ENCODE measurements at regions not wholly inside any gene's neighbourhood (a gene's known extent, or its start where the extent isn't known, plus 50 kb on each side); places are given as distances from the start of the nearest gene placed in this dataset.

DNA sequence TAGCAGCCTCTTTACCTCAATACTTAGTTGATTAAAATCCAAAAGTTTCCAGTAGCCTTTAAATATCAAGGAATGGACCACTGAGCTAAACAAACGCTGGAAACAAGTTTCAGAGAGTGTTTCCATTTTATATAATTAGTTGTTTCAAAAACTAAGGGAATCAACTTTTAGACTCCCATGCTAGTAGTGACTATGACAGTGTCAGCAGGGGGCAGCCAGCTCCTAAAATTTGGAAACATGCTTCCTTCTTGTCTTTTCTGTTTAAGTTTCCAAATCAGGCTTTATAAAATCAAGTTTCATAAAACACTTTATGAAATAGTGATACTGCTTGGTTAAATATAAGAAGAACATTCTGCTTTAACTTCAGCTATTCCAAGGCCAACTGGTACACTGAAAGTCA is 138.2 kb upstream of the TMEM229A start:
- in situ Hi-C loops (cut with MboI; ENCODE audit: low sequenced_read_pairs in 4 of 4), result loop anchor here in 1 of 4 donors (25.0 kb wide), 1 partner anchor 616 kb away; no protein-coding TSS in a partner anchor

DNA sequence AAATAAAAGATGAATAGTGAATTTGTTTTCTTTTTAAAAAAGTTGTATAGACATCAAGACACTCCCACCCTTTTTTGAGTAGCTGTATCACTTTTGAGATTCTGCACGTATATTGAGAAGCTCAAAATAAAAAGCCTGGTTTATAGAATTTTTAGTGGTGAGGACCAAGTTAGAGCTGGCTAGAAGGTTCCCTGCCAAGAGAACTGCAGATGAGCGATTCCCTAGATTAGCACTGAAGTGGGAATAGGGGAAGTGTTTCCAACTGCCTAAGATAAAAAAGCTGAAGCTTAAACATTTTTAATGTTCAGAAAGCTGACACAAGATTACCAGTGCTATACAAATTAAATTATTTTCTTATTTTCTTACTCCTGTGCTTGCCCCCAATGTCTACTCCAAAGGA is 135.7 kb upstream of the TMEM229A start:
- no peak overlapping the region for H3K4me3 ChIP-seq
- H3K27me3 ChIP-seq, result no peaks in the 10 kb centered on the region
- no peak overlapping the region for H3K27ac ChIP-seq
- no peaks in the 10 kb centered on the region for H3K9me3 ChIP-seq
- TF ChIP-seq, protein P1, sequence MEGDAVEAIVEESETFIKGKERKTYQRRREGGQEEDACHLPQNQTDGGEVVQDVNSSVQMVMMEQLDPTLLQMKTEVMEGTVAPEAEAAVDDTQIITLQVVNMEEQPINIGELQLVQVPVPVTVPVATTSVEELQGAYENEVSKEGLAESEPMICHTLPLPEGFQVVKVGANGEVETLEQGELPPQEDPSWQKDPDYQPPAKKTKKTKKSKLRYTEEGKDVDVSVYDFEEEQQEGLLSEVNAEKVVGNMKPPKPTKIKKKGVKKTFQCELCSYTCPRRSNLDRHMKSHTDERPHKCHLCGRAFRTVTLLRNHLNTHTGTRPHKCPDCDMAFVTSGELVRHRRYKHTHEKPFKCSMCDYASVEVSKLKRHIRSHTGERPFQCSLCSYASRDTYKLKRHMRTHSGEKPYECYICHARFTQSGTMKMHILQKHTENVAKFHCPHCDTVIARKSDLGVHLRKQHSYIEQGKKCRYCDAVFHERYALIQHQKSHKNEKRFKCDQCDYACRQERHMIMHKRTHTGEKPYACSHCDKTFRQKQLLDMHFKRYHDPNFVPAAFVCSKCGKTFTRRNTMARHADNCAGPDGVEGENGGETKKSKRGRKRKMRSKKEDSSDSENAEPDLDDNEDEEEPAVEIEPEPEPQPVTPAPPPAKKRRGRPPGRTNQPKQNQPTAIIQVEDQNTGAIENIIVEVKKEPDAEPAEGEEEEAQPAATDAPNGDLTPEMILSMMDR (IDR thresholded peaks at IDR 0.05 in 4 of 5, conservative IDR thresholded peaks at IDR 0.05 in 1 of 5), result no peak
- TF ChIP-seq POLR2A (IDR thresholded peaks at IDR 0.05), result no peak
- H3K36me3 ChIP-seq, result no peaks in the 10 kb centered on the region
- intact Hi-C loops (cut with DNase I; ENCODE audit: low total_unique reads) (no loop called here), in situ Hi-C loops (cut with MboI; ENCODE audit: low sequenced_read_pairs in 4 of 4) (loop anchor here in 1 of 4 donors (25.0 kb wide), 1 partner anchor 619 kb away; no protein-coding TSS in a partner anchor)
- DNase-seq (no peak), ATAC-seq (no peak)
- no peaks in the 10 kb centered on the region for H3K4me1 ChIP-seq

More for the DNA sequence above, 138.2 kb upstream of the TMEM229A start:
- ATAC-seq (no peak), DNase-seq (no peak)
- TF ChIP-seq, protein P1 (IDR thresholded peaks at IDR 0.05 in 4 of 5, conservative IDR thresholded peaks at IDR 0.05 in 1 of 5), result no peak
- TF ChIP-seq POLR2A (IDR thresholded peaks at IDR 0.05), result no peak
- no peaks in the 10 kb centered on the region for H3K9me3 ChIP-seq
- intact Hi-C loops (cut with DNase I; ENCODE audit: low total_unique reads), result no loop called here
- no peaks in the 10 kb centered on the region for H3K27me3 ChIP-seq
- H3K4me1 ChIP-seq, result no peaks in the 10 kb centered on the region
- H3K27ac ChIP-seq, result no peak overlapping the region
- H3K36me3 ChIP-seq, result no peaks in the 10 kb centered on the region
- no peak overlapping the region for H3K4me3 ChIP-seq

DNA sequence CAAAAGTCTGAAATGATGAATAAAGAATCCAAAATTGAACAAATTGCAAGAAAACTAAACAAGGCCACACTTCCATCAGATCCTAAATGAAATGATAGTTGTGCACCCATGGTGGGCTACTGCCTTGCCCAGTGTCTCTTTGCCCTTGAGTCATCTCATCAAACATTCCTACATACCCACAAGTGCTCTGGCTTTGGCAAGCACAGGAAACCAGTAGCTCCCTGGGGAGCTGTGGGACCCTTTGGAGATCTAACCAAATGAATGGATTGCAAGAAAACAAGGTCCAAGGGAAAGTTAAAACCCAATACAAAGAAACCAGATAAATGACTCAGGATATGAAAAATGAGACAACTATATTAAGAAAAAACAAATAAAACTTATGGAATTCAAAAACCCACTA is 129.8 kb upstream of the TMEM229A start:
- DNase-seq (no peak), ATAC-seq (no peak)
- in situ Hi-C loops (cut with MboI; ENCODE audit: low sequenced_read_pairs in 4 of 4), result loop anchor here in 1 of 4 donors (25.0 kb wide), 1 partner anchor 625 kb away; no protein-coding TSS in a partner anchor
- TF ChIP-seq, protein P1 (IDR thresholded peaks at IDR 0.05 in 4 of 5, conservative IDR thresholded peaks at IDR 0.05 in 1 of 5), result no peak
- TF ChIP-seq POLR2A (IDR thresholded peaks at IDR 0.05), result no peak
- no peaks in the 10 kb centered on the region for H3K27me3 ChIP-seq
- H3K9me3 ChIP-seq, result no peaks in the 10 kb centered on the region
- no peaks in the 10 kb centered on the region for H3K4me1 ChIP-seq
- intact Hi-C loops (cut with DNase I; ENCODE audit: low total_unique reads), result no loop called here
- no peak overlapping the region for H3K4me3 ChIP-seq
- no peak overlapping the region for H3K27ac ChIP-seq
- no peaks in the 10 kb centered on the region for H3K36me3 ChIP-seq

DNA sequence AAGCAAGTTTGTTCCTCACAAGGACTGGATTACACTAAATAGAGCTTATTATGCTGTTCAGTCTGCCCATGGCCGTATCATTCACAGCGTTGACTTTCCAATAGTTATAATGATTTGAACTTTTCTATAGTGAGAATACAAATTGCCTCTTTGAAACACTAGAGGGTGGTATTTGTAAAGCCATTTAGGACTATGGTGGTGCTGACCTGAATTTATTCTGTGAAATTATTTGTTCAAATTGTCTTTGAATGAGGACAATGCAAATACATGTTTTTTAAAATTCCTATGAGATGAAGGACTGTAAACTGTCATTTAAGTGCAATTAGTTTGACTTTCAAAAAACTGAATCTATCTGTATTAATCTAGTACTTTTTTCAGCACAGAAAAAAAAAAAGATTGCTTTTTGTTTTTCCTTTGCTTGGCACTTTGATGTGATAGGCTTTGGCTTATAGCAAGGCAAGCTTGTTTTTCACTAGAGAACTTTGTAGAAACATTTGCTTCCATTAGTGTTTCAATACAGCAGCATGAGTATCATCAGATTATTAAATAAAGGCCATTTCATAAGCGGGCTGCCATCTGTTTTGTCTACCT is 122.7 kb upstream of the TMEM229A start:
- no peak overlapping the region for H3K27ac ChIP-seq
- DNase-seq (no peak), ATAC-seq (no peak)
- H3K36me3 ChIP-seq, result no peaks in the 10 kb centered on the region
- in situ Hi-C loops (cut with MboI; ENCODE audit: low sequenced_read_pairs in 4 of 4), result loop anchor here in 1 of 4 donors (25.0 kb wide), 1 partner anchor 632 kb away; no protein-coding TSS in a partner anchor
- no peak overlapping the region for H3K4me3 ChIP-seq
- H3K27me3 ChIP-seq, result no peaks in the 10 kb centered on the region
- H3K9me3 ChIP-seq, result no peaks in the 10 kb centered on the region
- intact Hi-C loops (cut with DNase I; ENCODE audit: low total_unique reads), result loop anchor here (10.0 kb wide), 1 partner anchor 629 kb away; no protein-coding TSS in a partner anchor
- no peaks in the 10 kb centered on the region for H3K4me1 ChIP-seq
- TF ChIP-seq, protein P1 (IDR thresholded peaks at IDR 0.05 in 4 of 5, conservative IDR thresholded peaks at IDR 0.05 in 1 of 5), result peak in 1 of 5 experiments; percentile 8
- no peak for TF ChIP-seq POLR2A (IDR thresholded peaks at IDR 0.05)
